Vagina (tissue), 2 donors: ENCODE measurements at regions not wholly inside any gene's neighbourhood (a gene's known extent, or its start where the extent isn't known, plus 50 kb on each side); places are given as distances from the start of the nearest gene placed in this dataset.

Source experiments
- DNase-seq, 2 donors: peaks; one replicate each; pipeline ENCODE4 v3.0.0-alpha.2; 2017; ENCODE audit errors: extremely low spot score in 2 of 2
- H3K27ac ChIP-seq: fragments of 200-600 bp; sonication (generic); one replicate; pipeline ENCODE4 v1.5.1; 2019
- H3K27me3 ChIP-seq: fragments of 200-600 bp; sonication (generic); one replicate; pipeline ENCODE4 v1.5.1; 2019
- H3K36me3 ChIP-seq, 2 donors: fragments of 200-600 bp; sonication (generic); one replicate each; pipeline ENCODE4 v1.5.1; 2017 to 2019
- H3K4me1 ChIP-seq: fragments of 200-600 bp; sonication (generic); one replicate; pipeline ENCODE4 v1.5.1; 2019
- H3K4me3 ChIP-seq, 2 donors: fragments of 200-600 bp; sonication (generic); 1 replicate in 1 of 2; 2 replicates in 1 of 2; pipeline ENCODE4 v1.5.1; 2016 to 2019
- H3K9me3 ChIP-seq: fragments of 200-600 bp; sonication (generic); one replicate; pipeline ENCODE4 v1.5.1; 2019
- CTCF ChIP-seq, 3 experiments: fragments of 450-650 bp in 2 of 3; fragments of 200-600 bp in 1 of 3; sonication (generic) in 1 of 3; IDR thresholded peaks; one replicate each; pipeline ENCODE4 v1.5.1; 2017 to 2019; ENCODE audit warnings: antibody characterized with exemption in 3 of 3, mild to moderate bottlenecking in 2 of 3, moderate library complexity in 2 of 3
- POLR2A ChIP-seq, 2 donors: fragments of 450-650 bp; IDR thresholded peaks; one replicate each; pipeline ENCODE4 v1.6.1; 2017; ENCODE audit warnings: antibody characterized with exemption in 2 of 2, mild to moderate bottlenecking in 2 of 2, moderate library complexity in 2 of 2
- POLR2AphosphoS5 ChIP-seq, 2 donors: sonication (generic); formaldehyde crosslinking; IDR thresholded peaks; one replicate each; pipeline ENCODE4 v1.9.0; 2017; ENCODE audit warnings: antibody characterized with exemption in 2 of 2, mild to moderate bottlenecking in 2 of 2, low read depth in 1 of 2; ENCODE audit not compliant: insufficient read depth in 1 of 2
- intact Hi-C: fragments of 100-400 bp; cut with DNase I; formaldehyde crosslinking; loops from one replicate; pipeline ENCODE4 v1.15.1; 2023

DNA sequence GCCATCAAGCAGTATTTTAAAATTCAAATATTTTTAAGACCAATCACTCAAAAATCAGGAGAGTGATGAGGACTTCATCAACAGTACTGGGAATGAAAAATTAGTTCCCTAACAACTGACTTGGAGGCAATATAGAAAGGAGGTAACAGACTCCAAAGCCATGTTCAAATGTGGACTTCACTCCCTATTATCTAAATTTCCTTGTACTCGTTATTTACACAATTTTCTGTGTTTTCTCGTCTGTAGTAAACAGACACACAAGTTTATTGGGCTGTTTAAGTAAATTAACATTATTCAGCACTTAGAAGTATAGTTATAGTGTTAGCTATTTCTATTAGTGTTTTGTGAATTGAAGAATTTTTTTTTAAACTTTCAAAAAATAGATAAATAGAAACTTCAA, 159.5 kb upstream of the FTMT start:
- H3K27me3 ChIP-seq = no peaks in the 10 kb centered on the region
- H3K36me3 ChIP-seq = no peaks in the 10 kb centered on the region
- intact Hi-C loops = no loop called here
- TF ChIP-seq POLR2AphosphoS5 (IDR thresholded peaks at IDR 0.05; ENCODE audit: insufficient read depth in 1 of 2, low read depth in 1 of 2) = no peak
- no peak overlapping the region for H3K27ac ChIP-seq
- no peak for DNase-seq
- no peaks in the 10 kb centered on the region for H3K9me3 ChIP-seq
- no peak overlapping the region for H3K4me3 ChIP-seq
- no peaks in the 10 kb centered on the region for H3K4me1 ChIP-seq

GRCh38 chr5:121693864-121694263, 157.8 kb upstream of the FTMT start:
- H3K36me3 ChIP-seq = no peaks in the 10 kb centered on the region
- intact Hi-C loops = no loop called here
- H3K27me3 ChIP-seq = no peaks in the 10 kb centered on the region
- no peak overlapping the region for H3K27ac ChIP-seq
- no peaks in the 10 kb centered on the region for H3K9me3 ChIP-seq
- TF ChIP-seq POLR2A (IDR thresholded peaks at IDR 0.05) = no peak
- no peak for TF ChIP-seq CTCF (IDR thresholded peaks at IDR 0.05)
- TF ChIP-seq POLR2AphosphoS5 (IDR thresholded peaks at IDR 0.05; ENCODE audit: insufficient read depth in 1 of 2, low read depth in 1 of 2) = no peak
- no peak for DNase-seq
- H3K4me1 ChIP-seq = no peaks in the 10 kb centered on the region
- no peak overlapping the region for H3K4me3 ChIP-seq

GRCh38 chr5:121695307-121695706, 156.4 kb upstream of the FTMT start:
- H3K27me3 ChIP-seq = no peaks in the 10 kb centered on the region
- H3K27ac ChIP-seq = no peak overlapping the region
- H3K4me1 ChIP-seq = no peaks in the 10 kb centered on the region
- H3K4me3 ChIP-seq = no peak overlapping the region
- no peak for TF ChIP-seq CTCF (IDR thresholded peaks at IDR 0.05)
- TF ChIP-seq POLR2A (IDR thresholded peaks at IDR 0.05) = no peak
- no peak for TF ChIP-seq POLR2AphosphoS5 (IDR thresholded peaks at IDR 0.05; ENCODE audit: insufficient read depth in 1 of 2, low read depth in 1 of 2)
- intact Hi-C loops = no loop called here
- no peaks in the 10 kb centered on the region for H3K9me3 ChIP-seq
- DNase-seq = no peak
- no peaks in the 10 kb centered on the region for H3K36me3 ChIP-seq

DNA sequence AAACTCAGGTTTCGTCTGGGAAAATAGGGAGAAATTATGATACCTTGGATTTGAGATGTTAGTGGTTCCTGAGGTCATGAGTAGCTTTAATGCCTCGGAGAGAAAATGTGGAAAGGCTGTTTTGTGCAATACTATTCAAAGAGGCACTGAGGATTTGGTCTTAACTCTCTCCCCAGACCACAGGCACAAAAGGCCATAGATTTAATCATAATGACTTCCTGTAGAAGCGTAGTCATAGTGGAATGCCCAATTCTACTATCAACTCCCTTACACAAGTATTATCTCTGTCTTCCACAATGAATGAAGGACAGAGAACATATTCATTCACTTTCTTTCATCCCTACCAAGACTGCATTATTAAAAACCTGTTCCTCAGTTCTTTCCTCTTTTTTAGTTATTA, 153.0 kb upstream of the FTMT start:
- no peak for DNase-seq
- intact Hi-C loops = no loop called here
- H3K27me3 ChIP-seq = no peaks in the 10 kb centered on the region
- H3K9me3 ChIP-seq = no peaks in the 10 kb centered on the region
- H3K4me1 ChIP-seq = no peaks in the 10 kb centered on the region
- TF ChIP-seq POLR2A (IDR thresholded peaks at IDR 0.05) (no peak), POLR2AphosphoS5 (IDR thresholded peaks at IDR 0.05; ENCODE audit: insufficient read depth in 1 of 2, low read depth in 1 of 2) (no peak), CTCF (IDR thresholded peaks at IDR 0.05) (no peak)
- no peak overlapping the region for H3K27ac ChIP-seq
- no peak overlapping the region for H3K4me3 ChIP-seq
- H3K36me3 ChIP-seq = no peaks in the 10 kb centered on the region

GRCh38 chr5:121701731-121702130, 150.0 kb upstream of the FTMT start:
- intact Hi-C loops = no loop called here
- no peak overlapping the region for H3K27ac ChIP-seq
- H3K4me3 ChIP-seq = no peak overlapping the region
- H3K36me3 ChIP-seq = no peaks in the 10 kb centered on the region
- no peak for TF ChIP-seq CTCF (IDR thresholded peaks at IDR 0.05)
- no peak for TF ChIP-seq POLR2AphosphoS5 (IDR thresholded peaks at IDR 0.05; ENCODE audit: insufficient read depth in 1 of 2, low read depth in 1 of 2)
- no peak for TF ChIP-seq POLR2A (IDR thresholded peaks at IDR 0.05)
- no peaks in the 10 kb centered on the region for H3K9me3 ChIP-seq
- H3K4me1 ChIP-seq = no peaks in the 10 kb centered on the region
- no peak for DNase-seq
- H3K27me3 ChIP-seq = no peaks in the 10 kb centered on the region

GRCh38 chr5:121702682-121703081, 149.0 kb upstream of the FTMT start:
- Histone ChIP-seq H3K27me3 (no peaks in the 10 kb centered on the region), H3K4me1 (no peaks in the 10 kb centered on the region), H3K36me3 (no peaks in the 10 kb centered on the region), H3K27ac (no peak overlapping the region), H3K9me3 (no peaks in the 10 kb centered on the region), H3K4me3 (no peak overlapping the region)
- DNase-seq = no peak
- no peak for TF ChIP-seq POLR2A (IDR thresholded peaks at IDR 0.05)
- TF ChIP-seq CTCF (IDR thresholded peaks at IDR 0.05) = no peak
- TF ChIP-seq POLR2AphosphoS5 (IDR thresholded peaks at IDR 0.05; ENCODE audit: insufficient read depth in 1 of 2, low read depth in 1 of 2) = no peak
- intact Hi-C loops = no loop called here
